ENCODE measurements at regions not wholly inside any gene's neighbourhood (a gene's known extent, or its start where the extent isn't known, plus 50 kb on each side); places are given as distances from the start of the nearest gene placed in this dataset.

DNA sequence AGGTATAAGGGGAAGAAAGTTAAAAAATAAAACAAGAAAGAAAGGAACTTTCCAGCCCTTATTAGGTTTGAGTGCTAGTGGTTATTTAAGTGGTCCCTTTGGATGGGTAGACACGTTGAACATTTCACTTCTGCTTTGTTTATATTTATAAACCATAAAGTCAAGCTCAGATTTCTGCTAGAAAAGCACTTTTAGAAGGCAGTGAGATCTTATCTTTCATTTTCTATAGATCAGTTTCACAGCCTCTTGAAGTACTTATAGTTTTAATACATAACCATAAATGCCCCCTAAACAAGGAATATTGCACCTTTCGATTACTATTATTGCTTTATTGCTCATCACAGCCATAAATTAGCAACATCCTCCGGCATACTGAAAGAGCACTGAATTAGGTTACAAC, 446.8 kb upstream of the PLXNA2 start:
- H3K9ac ChIP-seq (ENCODE audit: low read length): no peak overlapping the region
- H3K79me2 ChIP-seq (ENCODE audit: insufficient read depth, low read length): no peaks in the 10 kb centered on the region
- TF ChIP-seq EZH2phosphoT487 (conservative IDR thresholded peaks at IDR 0.05; ENCODE audit: low read length): no peak
- TF ChIP-seq, protein P1, sequence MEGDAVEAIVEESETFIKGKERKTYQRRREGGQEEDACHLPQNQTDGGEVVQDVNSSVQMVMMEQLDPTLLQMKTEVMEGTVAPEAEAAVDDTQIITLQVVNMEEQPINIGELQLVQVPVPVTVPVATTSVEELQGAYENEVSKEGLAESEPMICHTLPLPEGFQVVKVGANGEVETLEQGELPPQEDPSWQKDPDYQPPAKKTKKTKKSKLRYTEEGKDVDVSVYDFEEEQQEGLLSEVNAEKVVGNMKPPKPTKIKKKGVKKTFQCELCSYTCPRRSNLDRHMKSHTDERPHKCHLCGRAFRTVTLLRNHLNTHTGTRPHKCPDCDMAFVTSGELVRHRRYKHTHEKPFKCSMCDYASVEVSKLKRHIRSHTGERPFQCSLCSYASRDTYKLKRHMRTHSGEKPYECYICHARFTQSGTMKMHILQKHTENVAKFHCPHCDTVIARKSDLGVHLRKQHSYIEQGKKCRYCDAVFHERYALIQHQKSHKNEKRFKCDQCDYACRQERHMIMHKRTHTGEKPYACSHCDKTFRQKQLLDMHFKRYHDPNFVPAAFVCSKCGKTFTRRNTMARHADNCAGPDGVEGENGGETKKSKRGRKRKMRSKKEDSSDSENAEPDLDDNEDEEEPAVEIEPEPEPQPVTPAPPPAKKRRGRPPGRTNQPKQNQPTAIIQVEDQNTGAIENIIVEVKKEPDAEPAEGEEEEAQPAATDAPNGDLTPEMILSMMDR (IDR thresholded peaks at IDR 0.05; ENCODE audit: insufficient read depth, low read length, poor library complexity, severe bottlenecking): no peak
- no peak overlapping the region for H2AFZ ChIP-seq (ENCODE audit: low read depth, low read length, severe bottlenecking)
- H3K27me3 ChIP-seq (ENCODE audit: low read length): no peaks in the 10 kb centered on the region
- no peaks in the 10 kb centered on the region for H3K36me3 ChIP-seq (ENCODE audit: low read length)
- no peaks in the 10 kb centered on the region for H4K20me1 ChIP-seq (ENCODE audit: low read depth, low read length)
- H3K9me3 ChIP-seq (ENCODE audit: insufficient read depth, low read length): no peaks in the 10 kb centered on the region
- H3F3A ChIP-seq (ENCODE audit: insufficient read depth): no peaks in the 10 kb centered on the region
- no peaks in the 10 kb centered on the region for H3K9me2 ChIP-seq (replicated peaks; ENCODE audit: insufficient read depth, low read length)
- no peak overlapping the region for H3K27ac ChIP-seq (ENCODE audit: low read depth, low read length)
- no peak overlapping the region for H3K4me2 ChIP-seq (ENCODE audit: low read depth, low read length, poor library complexity, severe bottlenecking)
- no peak overlapping the region for H3K4me3 ChIP-seq (ENCODE audit: insufficient read depth, low read length, poor library complexity, severe bottlenecking)

- Histone ChIP-seq H3K79me2 (ENCODE audit: insufficient read depth, low read length) (no peaks in the 10 kb centered on the region), H3F3A (ENCODE audit: insufficient read depth) (no peaks in the 10 kb centered on the region), H3K9ac (ENCODE audit: low read length) (no peak overlapping the region), H3K9me3 (ENCODE audit: insufficient read depth, low read length) (no peaks in the 10 kb centered on the region), H3K27me3 (ENCODE audit: low read length) (no peaks in the 10 kb centered on the region), H3K4me2 (ENCODE audit: low read depth, low read length, poor library complexity, severe bottlenecking) (no peak overlapping the region), H4K20me1 (ENCODE audit: low read depth, low read length) (no peaks in the 10 kb centered on the region), H3K4me3 (ENCODE audit: insufficient read depth, low read length, poor library complexity, severe bottlenecking) (no peak overlapping the region), H2AFZ (ENCODE audit: low read depth, low read length, severe bottlenecking) (no peak overlapping the region), H3K36me3 (ENCODE audit: low read length) (no peaks in the 10 kb centered on the region), H3K9me2 (replicated peaks; ENCODE audit: insufficient read depth, low read length) (no peaks in the 10 kb centered on the region), H3K27ac (ENCODE audit: low read depth, low read length) (no peak overlapping the region)
- no peak for TF ChIP-seq EZH2phosphoT487 (conservative IDR thresholded peaks at IDR 0.05; ENCODE audit: low read length)
- TF ChIP-seq, protein P1 (IDR thresholded peaks at IDR 0.05; ENCODE audit: insufficient read depth, low read length, poor library complexity, severe bottlenecking): no peak
Observed at GRCh38 chr1:208709981-208710380, 465.8 kb upstream of the PLXNA2 start.

- H4K20me1 ChIP-seq (ENCODE audit: low read depth, low read length): no peaks in the 10 kb centered on the region
- H3K9me3 ChIP-seq (ENCODE audit: insufficient read depth, low read length): no peaks in the 10 kb centered on the region
- no peak overlapping the region for H3K27ac ChIP-seq (ENCODE audit: low read depth, low read length)
- no peaks in the 10 kb centered on the region for H3K9me2 ChIP-seq (replicated peaks; ENCODE audit: insufficient read depth, low read length)
- H3K27me3 ChIP-seq (ENCODE audit: low read length): no peaks in the 10 kb centered on the region
- H3F3A ChIP-seq (ENCODE audit: insufficient read depth): no peaks in the 10 kb centered on the region
- H3K4me3 ChIP-seq (ENCODE audit: insufficient read depth, low read length, poor library complexity, severe bottlenecking): no peak overlapping the region
- no peaks in the 10 kb centered on the region for H3K36me3 ChIP-seq (ENCODE audit: low read length)
- H3K9ac ChIP-seq (ENCODE audit: low read length): no peak overlapping the region
- H2AFZ ChIP-seq (ENCODE audit: low read depth, low read length, severe bottlenecking): no peak overlapping the region
- no peak for TF ChIP-seq EZH2phosphoT487 (conservative IDR thresholded peaks at IDR 0.05; ENCODE audit: low read length)
- TF ChIP-seq, protein P1 (IDR thresholded peaks at IDR 0.05; ENCODE audit: insufficient read depth, low read length, poor library complexity, severe bottlenecking): no peak
- no peaks in the 10 kb centered on the region for H3K79me2 ChIP-seq (ENCODE audit: insufficient read depth, low read length)
- H3K4me2 ChIP-seq (ENCODE audit: low read depth, low read length, poor library complexity, severe bottlenecking): no peak overlapping the region
Observed at GRCh38 chr1:208714323-208714722, 470.1 kb upstream of the PLXNA2 start.

All from SU-DHL-6 (cell line).